H9 (cell line): ENCODE measurements at regions not wholly inside any gene's neighbourhood (a gene's known extent, or its start where the extent isn't known, plus 50 kb on each side); places are given as distances from the start of the nearest gene placed in this dataset.

Source experiments
- DNase-seq: peaks from one replicate; pipeline ENCODE4 v3.0.0-alpha.2; 2017
- H2AFZ ChIP-seq: one replicate; pipeline ENCODE4 v1.6.1; 2013; ENCODE audit warnings: mild to moderate bottlenecking, low read length, control low read depth, moderate library complexity
- H2AK5ac ChIP-seq: 2 replicates; pipeline ENCODE4 v1.6.1; 2013; ENCODE audit warnings: low read length, control low read depth, mixed read lengths; ENCODE audit not compliant: insufficient read length
- H2BK120ac ChIP-seq: one replicate; pipeline ENCODE4 v1.6.1; 2013; ENCODE audit warnings: low read depth, mild to moderate bottlenecking, low read length, control low read depth, inconsistent platforms; ENCODE audit not compliant: poor library complexity, severe bottlenecking
- H2BK12ac ChIP-seq: 2 replicates; pipeline ENCODE4 v1.6.1; 2013; ENCODE audit warnings: low read length, control low read depth, mixed read lengths, low read depth; ENCODE audit not compliant: insufficient read length
- H2BK15ac ChIP-seq: 2 replicates; pipeline ENCODE4 v1.6.1; 2013; ENCODE audit warnings: low read depth, low read length, control low read depth
- H2BK20ac ChIP-seq: one replicate; pipeline ENCODE4 v1.6.1; 2013; ENCODE audit warnings: low read depth, mild to moderate bottlenecking, low read length, control low read depth, inconsistent platforms; ENCODE audit not compliant: poor library complexity, severe bottlenecking
- H2BK5ac ChIP-seq: 2 replicates; pipeline ENCODE4 v1.6.1; 2013; ENCODE audit warnings: low read length, control low read depth, mixed read lengths; ENCODE audit not compliant: insufficient read length
- H3K14ac ChIP-seq: 2 replicates; pipeline ENCODE4 v1.6.1; 2013; ENCODE audit warnings: low read length, control low read depth; ENCODE audit not compliant: insufficient read depth
- H3K18ac ChIP-seq: 2 replicates; pipeline ENCODE4 v1.6.1; 2013; ENCODE audit warnings: low read depth, mild to moderate bottlenecking, mixed read lengths, low read length, control low read depth; ENCODE audit not compliant: insufficient read length
- H3K23ac ChIP-seq: 2 replicates; pipeline ENCODE4 v1.6.1; 2013; ENCODE audit warnings: low read length, control low read depth, mixed read lengths, low read depth; ENCODE audit not compliant: insufficient read length
- H3K23me2 ChIP-seq: 2 replicates; pipeline ENCODE4 v1.6.1; 2013; ENCODE audit warnings: low read depth, mild to moderate bottlenecking, mixed read lengths, low read length, control low read depth; ENCODE audit not compliant: insufficient read length, poor library complexity, severe bottlenecking
- H3K27ac ChIP-seq: 2 replicates; pipeline ENCODE4 v1.5.1; 2013; ENCODE audit warnings: low read length, control low read depth, mixed read lengths, low read depth; ENCODE audit not compliant: insufficient read length
- H3K27me3 ChIP-seq: 2 replicates; pipeline ENCODE4 v1.6.1; 2013; ENCODE audit warnings: low read length, control low read depth, inconsistent platforms; ENCODE audit not compliant: insufficient read depth
- H3K4ac ChIP-seq: 2 replicates; pipeline ENCODE4 v1.6.1; 2013; ENCODE audit warnings: low read depth, mild to moderate bottlenecking, control low read depth, inconsistent platforms, low read length, moderate library complexity
- H3K4me1 ChIP-seq: 2 replicates; pipeline ENCODE4 v1.6.1; 2013; ENCODE audit warnings: low read length, control low read depth, inconsistent platforms; ENCODE audit not compliant: insufficient read depth
- H3K4me2 ChIP-seq: 2 replicates; pipeline ENCODE4 v1.6.1; 2013; ENCODE audit warnings: low read length, control low read depth, mixed read lengths; ENCODE audit not compliant: insufficient read length, insufficient read depth
- H3K56ac ChIP-seq: 2 replicates; pipeline ENCODE4 v1.6.1; 2013; ENCODE audit warnings: low read depth, mild to moderate bottlenecking, mixed read lengths, low read length, control low read depth; ENCODE audit not compliant: insufficient read length
- H3K79me1 ChIP-seq: 2 replicates; pipeline ENCODE4 v1.6.1; 2013; ENCODE audit warnings: low read depth, mild to moderate bottlenecking, moderate library complexity, low read length, control low read depth, inconsistent platforms; ENCODE audit not compliant: insufficient read depth, poor library complexity, severe bottlenecking
- H3K79me2 ChIP-seq: 2 replicates; pipeline ENCODE4 v1.6.1; 2013; ENCODE audit warnings: low read length, control low read depth, inconsistent platforms; ENCODE audit not compliant: insufficient read depth
- H3K9ac ChIP-seq: 2 replicates; pipeline ENCODE4 v1.6.1; 2013; ENCODE audit warnings: low read length, control low read depth, mixed read lengths; ENCODE audit not compliant: insufficient read length; ENCODE audit errors: extremely low read depth
- H3K9me3 ChIP-seq: one replicate; pipeline ENCODE4 v1.6.1; 2013; ENCODE audit warnings: low read depth, low read length, inconsistent platforms; ENCODE audit not compliant: control insufficient read depth
- H3T11ph ChIP-seq: one replicate; pipeline ENCODE4 v1.6.1; 2013; ENCODE audit warnings: mild to moderate bottlenecking, low read length, control low read depth, inconsistent platforms
- H4K20me1 ChIP-seq: one replicate; pipeline ENCODE4 v1.6.1; 2013; ENCODE audit not compliant: control insufficient read depth, insufficient read length, insufficient read depth
- H4K5ac ChIP-seq: 2 replicates; pipeline ENCODE4 v1.6.1; 2013; ENCODE audit warnings: low read depth, mild to moderate bottlenecking, mixed read lengths, low read length, control low read depth; ENCODE audit not compliant: insufficient read length
- H4K8ac ChIP-seq: replicated peaks from 2 replicates; pipeline ENCODE4 v1.6.1; 2013; ENCODE audit warnings: low read length, control low read depth, mixed read lengths, low read depth; ENCODE audit not compliant: insufficient read length
- H4K91ac ChIP-seq: 2 replicates; pipeline ENCODE4 v1.6.1; 2013; ENCODE audit warnings: low read depth, mild to moderate bottlenecking, moderate library complexity, mixed read lengths, low read length, control low read depth; ENCODE audit not compliant: insufficient read length
- H3K27ac Mint-ChIP-seq, 3 experiments: 2 replicates in 2 of 3; 3 replicates in 1 of 3; pipeline ENCODE4 v1.8.0; 2020 to 2021; ENCODE audit warnings: mixed read lengths in 3 of 3, mild to moderate bottlenecking in 1 of 3, moderate library complexity in 1 of 3
- H3K27me3 Mint-ChIP-seq: 2 replicates; pipeline ENCODE4 v1.8.0; 2021; ENCODE audit warnings: low read depth, mild to moderate bottlenecking, moderate library complexity, mixed read lengths
- H3K36me3 Mint-ChIP-seq, 3 experiments: 2 replicates in 2 of 3; 3 replicates in 1 of 3; pipeline ENCODE4 v1.8.0; 2020 to 2021; ENCODE audit warnings: low read depth in 3 of 3, mixed read lengths in 3 of 3; ENCODE audit not compliant: insufficient read depth in 1 of 3
- H3K4me1 Mint-ChIP-seq, 2 experiments: 2 replicates each; pipeline ENCODE4 v1.8.0; 2020; ENCODE audit warnings: mixed read lengths in 2 of 2
- H3K4me3 Mint-ChIP-seq, 2 experiments: 2 replicates in 1 of 2; 3 replicates in 1 of 2; pipeline ENCODE4 v1.8.0; 2020 to 2021; ENCODE audit warnings: mild to moderate bottlenecking in 2 of 2, mixed read lengths in 2 of 2, moderate library complexity in 1 of 2
- H3K9me3 Mint-ChIP-seq, 2 experiments: 2 replicates in 1 of 2; 3 replicates in 1 of 2; pipeline ENCODE4 v1.8.0; 2020; ENCODE audit warnings: mild to moderate bottlenecking in 2 of 2, mixed read lengths in 2 of 2, moderate library complexity in 1 of 2
- CTCF ChIP-seq: fragments of 200-600 bp; sonication (generic); conservative IDR thresholded peaks from 3 replicates; pipeline ENCODE4 v1.8.0; 2021; ENCODE audit warnings: antibody characterized with exemption, mild to moderate bottlenecking
- WGBS: extraction: QIAGEN DNeasy Blood & Tissue Kit; methylation state at CpG from one replicate; pipeline ENCODE4 v1.1.7; 2013; ENCODE audit warnings: missing lambda C conversion rate, low lambda C conversion rate, mixed read lengths; ENCODE audit not compliant: insufficient read length; ENCODE audit errors: extremely low coverage; 5-methylcytosine and 5-hydroxymethylcytosine counted together

GRCh38 chrX:127963696-127964095 lies 88.5 kb downstream of the ACTRT1 start:
- Histone ChIP-seq H3K18ac (no peak overlapping the region), H2BK20ac (no peak overlapping the region), H2BK15ac (no peak overlapping the region), H2AK5ac (no peak overlapping the region), H2BK120ac (no peak overlapping the region), H3K56ac (no peak overlapping the region), H3K4ac (no peak overlapping the region), H2AFZ (no peak overlapping the region), H3T11ph (no peak overlapping the region), H4K5ac (no peak overlapping the region), H3K23ac (no peak overlapping the region), H4K91ac (no peak overlapping the region), H3K79me2 (no peaks in the 10 kb centered on the region), H4K8ac (no peak overlapping the region), H3K27me3 (no peaks in the 10 kb centered on the region), H3K4me1 (no peaks in the 10 kb centered on the region), H3K9me3 (no peaks in the 10 kb centered on the region), H3K23me2 (no peaks in the 10 kb centered on the region), H2BK5ac (no peak overlapping the region), H4K20me1 (no peaks in the 10 kb centered on the region), H3K14ac (no peak overlapping the region), H3K9ac (no peak overlapping the region), H2BK12ac (no peak overlapping the region), H3K4me2 (no peak overlapping the region), H3K79me1 (no peaks in the 10 kb centered on the region), H3K27ac (no peak overlapping the region)
- WGBS = no CpG with 5 or more reads among the region's 1 CpG
- Mint-ChIP-seq H3K9me3 (peaks cover 44 to 69% of the 10 kb centered on the region in 2 experiments), H3K36me3 (peaks cover 10 to 15% (median 11%) of the 10 kb centered on the region in 3 experiments), H3K27me3 (no peaks in the 10 kb centered on the region), H3K27ac (no peak overlapping the region), H3K4me3 (no peak overlapping the region), H3K4me1 (peaks cover 0 to 2% of the 10 kb centered on the region in 2 experiments; a peak in 1 of 4 replicates)
- no peak for DNase-seq
- no peak for TF ChIP-seq CTCF
